Upper lobe of left lung (tissue), 4 donors: ENCODE measurements at regions not wholly inside any gene's neighbourhood (a gene's known extent, or its start where the extent isn't known, plus 50 kb on each side); places are given as distances from the start of the nearest gene placed in this dataset.
"Not testable (repeated sequence)": the region's sequence is repeated elsewhere in the genome, so short reads cannot be mapped to it uniquely, and the experiment has no call there.

Source experiments
- EP300 ChIP-seq, 4 donors: sonication (generic); formaldehyde crosslinking; IDR thresholded peaks; one replicate each; pipeline ENCODE4 v1.5.1; 2017; ENCODE audit warnings: antibody characterized with exemption in 4 of 4, control low read depth in 2 of 4
- POLR2A ChIP-seq, 4 donors: fragments of 450-650 bp; IDR thresholded peaks; one replicate each; pipeline ENCODE4 v1.5.1; 2016 to 2017; ENCODE audit warnings: antibody characterized with exemption in 4 of 4, mild to moderate bottlenecking in 2 of 4
- POLR2AphosphoS5 ChIP-seq, 2 donors: sonication (generic); formaldehyde crosslinking; IDR thresholded peaks; one replicate each; pipeline ENCODE4 v1.5.1; 2017; ENCODE audit warnings: antibody characterized with exemption in 2 of 2
- TF ChIP-seq, protein P1 (sequence below), 6 experiments: fragments of 450-650 bp in 4 of 6; fragments of 200-600 bp in 2 of 6; sonication (generic) in 2 of 6; IDR thresholded peaks; one replicate each; pipeline ENCODE4 v1.5.1; 2016 to 2019; ENCODE audit warnings: antibody characterized with exemption in 6 of 6

DNA sequence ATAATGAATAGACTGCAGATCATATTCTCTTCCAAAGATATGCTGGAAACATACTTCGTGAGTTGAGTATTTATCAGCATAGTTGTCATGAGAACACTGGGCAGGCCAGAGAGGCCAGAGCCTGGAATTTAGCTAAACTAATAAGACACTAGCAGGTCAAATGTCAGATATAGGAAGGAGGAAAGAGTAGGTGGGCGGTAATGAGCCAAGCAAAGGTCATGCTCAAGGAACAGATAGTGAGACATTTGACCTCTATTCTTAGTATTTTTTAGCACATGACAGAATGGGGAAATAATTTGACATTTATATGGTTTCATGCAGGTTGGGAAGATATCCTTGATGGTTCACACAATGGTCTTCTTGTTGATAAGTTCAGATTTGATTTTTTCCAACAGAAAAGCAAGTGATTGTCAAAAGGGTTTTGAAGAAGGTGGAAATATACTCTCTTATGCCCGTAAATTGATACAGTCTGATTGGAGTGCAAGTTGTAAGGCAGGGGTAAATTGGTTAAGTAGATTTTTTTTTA lies 99.6 kb upstream of the GOLGA6L4 start:
- TF ChIP-seq, protein P1, sequence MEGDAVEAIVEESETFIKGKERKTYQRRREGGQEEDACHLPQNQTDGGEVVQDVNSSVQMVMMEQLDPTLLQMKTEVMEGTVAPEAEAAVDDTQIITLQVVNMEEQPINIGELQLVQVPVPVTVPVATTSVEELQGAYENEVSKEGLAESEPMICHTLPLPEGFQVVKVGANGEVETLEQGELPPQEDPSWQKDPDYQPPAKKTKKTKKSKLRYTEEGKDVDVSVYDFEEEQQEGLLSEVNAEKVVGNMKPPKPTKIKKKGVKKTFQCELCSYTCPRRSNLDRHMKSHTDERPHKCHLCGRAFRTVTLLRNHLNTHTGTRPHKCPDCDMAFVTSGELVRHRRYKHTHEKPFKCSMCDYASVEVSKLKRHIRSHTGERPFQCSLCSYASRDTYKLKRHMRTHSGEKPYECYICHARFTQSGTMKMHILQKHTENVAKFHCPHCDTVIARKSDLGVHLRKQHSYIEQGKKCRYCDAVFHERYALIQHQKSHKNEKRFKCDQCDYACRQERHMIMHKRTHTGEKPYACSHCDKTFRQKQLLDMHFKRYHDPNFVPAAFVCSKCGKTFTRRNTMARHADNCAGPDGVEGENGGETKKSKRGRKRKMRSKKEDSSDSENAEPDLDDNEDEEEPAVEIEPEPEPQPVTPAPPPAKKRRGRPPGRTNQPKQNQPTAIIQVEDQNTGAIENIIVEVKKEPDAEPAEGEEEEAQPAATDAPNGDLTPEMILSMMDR (IDR thresholded peaks at IDR 0.05): not testable (repeated sequence)
- not testable (repeated sequence) for TF ChIP-seq POLR2A, EP300, POLR2AphosphoS5 (IDR thresholded peaks at IDR 0.05)
